Activated CD8-positive, alpha-beta T cell treated with anti-CD3 and anti-CD28 coated beads for 36 hours (primary cell): ENCODE measurements at regions not wholly inside any gene's neighbourhood (a gene's known extent, or its start where the extent isn't known, plus 50 kb on each side); places are given as distances from the start of the nearest gene placed in this dataset.

Experiments
- ATAC-seq: fragments of 200-7000 bp; cut with Tn5 transposase; one replicate; pipeline ENCODE4 v1.10.0; 2021; ENCODE audit warnings: mild to moderate bottlenecking, moderate library complexity
- CTCF ChIA-PET: fragments of 350-600 bp; sonication (Branson Sonifier 250); formaldehyde crosslinking; loops from one replicate; lab custom pipeline; 2021; ENCODE audit warnings: antibody characterized with exemption; lab: Charles Lee
- POLR2A ChIA-PET: fragments of 350-600 bp; sonication (Branson Sonifier 250); formaldehyde crosslinking; loops from one replicate; lab custom pipeline; 2021; ENCODE audit warnings: antibody characterized with exemption; lab: Charles Lee
- DNase-seq: peaks from one replicate; pipeline ENCODE4 v3.0.0-alpha.2; 2020
- H3K27ac Mint-ChIP-seq: one replicate; pipeline ENCODE4 v1.8.0; 2021; ENCODE audit warnings: mild to moderate bottlenecking, mixed read lengths
- H3K27me3 Mint-ChIP-seq: one replicate; pipeline ENCODE4 v1.8.0; 2021; ENCODE audit warnings: mixed read lengths
- H3K36me3 Mint-ChIP-seq: one replicate; pipeline ENCODE4 v1.8.0; 2021; ENCODE audit warnings: low read depth, mixed read lengths
- H3K4me1 Mint-ChIP-seq: one replicate; pipeline ENCODE4 v1.8.0; 2021; ENCODE audit warnings: low read depth, mixed read lengths
- H3K4me3 Mint-ChIP-seq: one replicate; pipeline ENCODE4 v1.8.0; 2021; ENCODE audit warnings: mild to moderate bottlenecking, moderate library complexity, mixed read lengths
- H3K9me3 Mint-ChIP-seq: one replicate; pipeline ENCODE4 v1.8.0; 2021; ENCODE audit warnings: mixed read lengths
- intact Hi-C: fragments of 100-400 bp; cut with micrococcal nuclease; formaldehyde crosslinking; loops from one replicate; pipeline ENCODE4 v1.10.0; 2022
- TF ChIP-seq, protein P1 (sequence below): fragments of 200-600 bp; IDR thresholded peaks from one replicate; pipeline ENCODE4 v1.8.0; 2022; ENCODE audit warnings: antibody characterized with exemption, mild to moderate bottlenecking

- no peak overlapping the region for H3K4me3 Mint-ChIP-seq
- no peak for ATAC-seq
- POLR2A ChIA-PET: no interaction called here
These were observed 233.3 kb downstream of the GAS1 start for GRCh38 chr9:86713970-86714369.

DNA sequence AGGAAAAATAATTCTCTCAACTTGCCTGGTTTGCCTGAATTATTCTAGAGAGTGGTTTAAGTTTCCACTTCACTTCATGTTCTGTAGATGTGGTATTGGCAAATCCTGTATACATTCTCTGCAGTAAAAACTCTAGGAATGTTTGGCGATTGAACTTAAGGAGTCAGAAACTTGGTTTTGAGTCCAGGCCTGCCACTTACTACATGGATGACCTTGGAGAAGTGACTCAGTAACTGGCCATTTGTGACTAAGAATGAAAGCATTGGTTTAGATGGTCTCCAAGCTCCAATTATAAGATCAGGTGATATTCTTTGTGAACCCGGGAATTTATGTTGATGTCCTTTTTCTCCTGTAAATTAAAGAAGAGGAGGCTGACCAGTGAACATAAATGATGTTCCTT lies 233.8 kb downstream of the GAS1 start:
- H3K36me3 Mint-ChIP-seq: no peaks in the 10 kb centered on the region
- POLR2A ChIA-PET: no interaction called here
- H3K9me3 Mint-ChIP-seq: no peaks in the 10 kb centered on the region
- intact Hi-C loops: no loop called here
- CTCF ChIA-PET: no interaction called here
- H3K27ac Mint-ChIP-seq: no peak overlapping the region
- peaks cover 9% of the 10 kb centered on the region for H3K27me3 Mint-ChIP-seq
- DNase-seq (no peak), ATAC-seq (no peak)
- H3K4me1 Mint-ChIP-seq: no peaks in the 10 kb centered on the region
- TF ChIP-seq, protein P1, sequence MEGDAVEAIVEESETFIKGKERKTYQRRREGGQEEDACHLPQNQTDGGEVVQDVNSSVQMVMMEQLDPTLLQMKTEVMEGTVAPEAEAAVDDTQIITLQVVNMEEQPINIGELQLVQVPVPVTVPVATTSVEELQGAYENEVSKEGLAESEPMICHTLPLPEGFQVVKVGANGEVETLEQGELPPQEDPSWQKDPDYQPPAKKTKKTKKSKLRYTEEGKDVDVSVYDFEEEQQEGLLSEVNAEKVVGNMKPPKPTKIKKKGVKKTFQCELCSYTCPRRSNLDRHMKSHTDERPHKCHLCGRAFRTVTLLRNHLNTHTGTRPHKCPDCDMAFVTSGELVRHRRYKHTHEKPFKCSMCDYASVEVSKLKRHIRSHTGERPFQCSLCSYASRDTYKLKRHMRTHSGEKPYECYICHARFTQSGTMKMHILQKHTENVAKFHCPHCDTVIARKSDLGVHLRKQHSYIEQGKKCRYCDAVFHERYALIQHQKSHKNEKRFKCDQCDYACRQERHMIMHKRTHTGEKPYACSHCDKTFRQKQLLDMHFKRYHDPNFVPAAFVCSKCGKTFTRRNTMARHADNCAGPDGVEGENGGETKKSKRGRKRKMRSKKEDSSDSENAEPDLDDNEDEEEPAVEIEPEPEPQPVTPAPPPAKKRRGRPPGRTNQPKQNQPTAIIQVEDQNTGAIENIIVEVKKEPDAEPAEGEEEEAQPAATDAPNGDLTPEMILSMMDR: no peak
- no peak overlapping the region for H3K4me3 Mint-ChIP-seq

More at GRCh38 chr9:86713970-86714369, 233.3 kb downstream of the GAS1 start:
- H3K36me3 Mint-ChIP-seq: no peaks in the 10 kb centered on the region
- DNase-seq: no peak
- CTCF ChIA-PET: no interaction called here
- H3K27ac Mint-ChIP-seq: no peak overlapping the region
- TF ChIP-seq, protein P1: no peak
- intact Hi-C loops: no loop called here
- H3K4me1 Mint-ChIP-seq: no peaks in the 10 kb centered on the region
- no peaks in the 10 kb centered on the region for H3K9me3 Mint-ChIP-seq
- H3K27me3 Mint-ChIP-seq: peaks cover 9% of the 10 kb centered on the region

DNA sequence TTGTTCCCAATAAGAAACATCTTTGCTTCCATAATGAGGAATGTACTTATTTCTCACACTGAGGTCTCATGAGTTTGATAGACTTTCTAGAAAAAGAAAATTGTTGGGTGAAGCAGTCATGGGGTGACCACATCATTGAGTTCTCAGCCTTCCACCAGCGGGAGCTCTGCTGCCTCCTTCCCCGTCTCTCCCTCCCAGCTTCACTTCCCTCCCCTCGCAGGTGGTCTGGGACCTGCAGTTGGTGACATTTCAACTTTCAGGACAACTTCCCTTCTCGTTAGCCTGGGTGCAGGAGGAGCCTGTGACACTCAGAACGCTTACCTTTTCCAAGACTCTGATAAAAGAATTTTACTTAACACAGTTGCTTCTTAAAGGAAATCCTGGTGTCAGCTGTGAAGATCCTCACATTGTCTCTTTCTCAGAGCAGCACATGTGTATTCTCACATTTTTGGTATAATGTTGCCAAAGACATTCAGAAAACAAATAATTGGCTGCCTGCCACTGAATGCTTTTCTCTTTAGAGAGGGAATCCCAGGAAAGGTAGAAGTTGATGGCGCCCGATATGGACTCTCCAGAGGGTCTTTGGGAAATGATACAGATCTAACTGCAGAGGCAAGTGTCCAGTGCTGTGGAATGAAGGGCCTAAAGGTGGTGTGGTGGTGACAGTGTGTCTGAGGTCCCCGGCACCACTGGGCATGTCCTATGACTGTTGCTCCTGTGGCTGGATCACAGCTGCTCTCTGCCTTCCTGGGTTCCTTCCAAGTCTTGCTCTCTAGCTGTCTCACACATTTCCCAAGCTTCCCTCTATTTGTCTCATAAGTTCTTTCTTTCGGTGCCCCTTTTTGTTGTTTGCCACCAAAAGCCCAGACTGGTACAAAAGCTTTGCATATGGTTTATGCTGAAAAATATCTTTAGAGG lies 238.1 kb downstream of the GAS1 start:
- CTCF ChIA-PET: interaction anchor here (1.6 kb wide), 1 partner anchor 13 kb away, joined by 4 read pairs; no protein-coding TSS in a partner anchor
- H3K4me1 Mint-ChIP-seq: no peaks in the 10 kb centered on the region
- no peaks in the 10 kb centered on the region for H3K9me3 Mint-ChIP-seq
- H3K36me3 Mint-ChIP-seq: no peaks in the 10 kb centered on the region
- H3K27me3 Mint-ChIP-seq: peaks cover 2% of the 10 kb centered on the region
- POLR2A ChIA-PET: interaction anchor here (1.2 kb wide), 1 partner anchor 10 kb away, joined by 3 read pairs; no protein-coding TSS in a partner anchor
- no peak overlapping the region for H3K4me3 Mint-ChIP-seq
- DNase-seq: no peak
- intact Hi-C loops: no loop called here
- no peak overlapping the region for H3K27ac Mint-ChIP-seq
- ATAC-seq: no peak
- TF ChIP-seq, protein P1: no peak

- ATAC-seq: no peak
- Mint-ChIP-seq H3K9me3 (no peaks in the 10 kb centered on the region), H3K27me3 (peaks cover 2% of the 10 kb centered on the region), H3K27ac (no peak overlapping the region), H3K4me1 (no peaks in the 10 kb centered on the region), H3K4me3 (no peak overlapping the region), H3K36me3 (no peaks in the 10 kb centered on the region)
- TF ChIP-seq, protein P1: no peak
- CTCF ChIA-PET: interaction anchor here (1.6 kb wide), 1 partner anchor 11 kb away, joined by 4 read pairs; no protein-coding TSS in a partner anchor
- no peak for DNase-seq
- POLR2A ChIA-PET: interaction anchor here (0.6 kb wide), 1 partner anchor 227 kb away, joined by 3 read pairs; no protein-coding TSS in a partner anchor
- intact Hi-C loops: no loop called here
These were observed 239.3 kb downstream of the GAS1 start for GRCh38 chr9:86707932-86708510.

- TF ChIP-seq, protein P1: no peak
- Mint-ChIP-seq H3K9me3 (no peaks in the 10 kb centered on the region), H3K4me1 (no peaks in the 10 kb centered on the region), H3K4me3 (no peak overlapping the region), H3K36me3 (no peaks in the 10 kb centered on the region), H3K27ac (no peak overlapping the region), H3K27me3 (peaks cover 4% of the 10 kb centered on the region)
- intact Hi-C loops: no loop called here
- ATAC-seq (no peak), DNase-seq (no peak)
- ChIA-PET CTCF (no interaction called here), POLR2A (no interaction called here)
These were observed 240.9 kb downstream of the GAS1 start for GRCh38 chr9:86706391-86706790.
